Endothelial cell of umbilical vein (primary cell): ENCODE measurements at regions not wholly inside any gene's neighbourhood (a gene's known extent, or its start where the extent isn't known, plus 50 kb on each side); places are given as distances from the start of the nearest gene placed in this dataset.
"Not testable (repeated sequence)": the region's sequence is repeated elsewhere in the genome, so short reads cannot be mapped to it uniquely, and the experiment has no call there.

Experiments
- BruUV-seq: library from RNA; stranded (reverse); fragments of 400-500 nt; replicated peaks from 2 replicates; lab custom pipeline; 2021; lab: Mats Ljungman, UMichigan
- CTCF ChIA-PET: fragments of 300-600, 350-600 bp; sonication (Branson Sonifier 250); formaldehyde crosslinking; loops from one replicate; lab custom pipeline; 2021; ENCODE audit warnings: antibody characterized with exemption, inconsistent platforms; lab: Charles Lee
- POLR2A ChIA-PET: fragments of 300-600, 350-600 bp; sonication (Branson Sonifier 250); formaldehyde crosslinking; loops from one replicate; lab custom pipeline; 2021; ENCODE audit warnings: antibody characterized with exemption, inconsistent platforms; lab: Charles Lee
- DNase-seq: peaks from one replicate; pipeline ENCODE4 v3.0.0-alpha.2; 2011; ENCODE audit warnings: low read depth, low spot score
- FAIRE-seq: peaks from 2 replicates; lab custom pipeline; 2011; peaks lifted over from hg19 to GRCh38; lab: Jason Lieb, UNC
- H2AFZ ChIP-seq: 2 replicates; pipeline ENCODE4 v1.6.0; 2012; ENCODE audit warnings: low read depth, low read length, control low read depth, inconsistent platforms
- H3K27ac ChIP-seq: 2 replicates; pipeline ENCODE4 v1.5.1; 2011; ENCODE audit warnings: low read depth, mild to moderate bottlenecking, control low read depth, low read length, moderate library complexity; ENCODE audit not compliant: insufficient read depth
- H3K27me3 ChIP-seq, 2 experiments: 2 replicates each; pipeline versions ENCODE4 v1.6.0 to v1.6.1; 2011; ENCODE audit warnings: low read length in 2 of 2, mixed read lengths in 1 of 2; ENCODE audit not compliant: control insufficient read depth in 2 of 2, insufficient read depth in 2 of 2
- H3K36me3 ChIP-seq, 2 experiments: 2 replicates in 1 of 2; 3 replicates in 1 of 2; pipeline ENCODE4 v1.5.1; 2011; ENCODE audit warnings: low read length in 2 of 2, mild to moderate bottlenecking in 1 of 2, moderate library complexity in 1 of 2; ENCODE audit not compliant: control insufficient read depth in 2 of 2, insufficient read depth in 2 of 2; ENCODE audit errors: extremely low read depth in 1 of 2
- H3K4me1 ChIP-seq: 3 replicates; pipeline ENCODE4 v1.5.1; 2011; ENCODE audit warnings: mild to moderate bottlenecking, low read length; ENCODE audit not compliant: control insufficient read depth, insufficient read depth; ENCODE audit errors: extremely low read depth
- H3K4me2 ChIP-seq: 2 replicates; pipeline ENCODE4 v1.6.1; 2011; ENCODE audit warnings: low read length, control low read depth, mixed read lengths; ENCODE audit not compliant: insufficient read depth
- H3K4me3 ChIP-seq, 3 experiments: fragments of 200-600 bp in 1 of 3; sonication (generic), shearing (Covaris generic) in 1 of 3; replicated peaks in 1 of 3; 2 replicates each; pipeline ENCODE4 v1.5.1; 2011 to 2016; ENCODE audit warnings: control low read depth in 3 of 3, low read length in 3 of 3, mild to moderate bottlenecking in 2 of 3, inconsistent platforms in 1 of 3, low read depth in 1 of 3, moderate library complexity in 1 of 3; ENCODE audit not compliant: insufficient read depth in 1 of 3
- H3K79me2 ChIP-seq: 2 replicates; pipeline ENCODE4 v1.6.0; 2012; ENCODE audit warnings: low read length, inconsistent platforms; ENCODE audit not compliant: control insufficient read depth, insufficient read depth
- H3K9ac ChIP-seq: replicated peaks from 2 replicates; pipeline ENCODE3; 2011; ENCODE audit warnings: low read length, control low read depth; ENCODE audit not compliant: insufficient read depth; ENCODE audit errors: extremely low read depth
- H3K9me1 ChIP-seq: replicated peaks from 3 replicates; pipeline ENCODE4 v1.6.0; 2011; ENCODE audit warnings: mild to moderate bottlenecking, low read length; ENCODE audit not compliant: control insufficient read depth, insufficient read depth; ENCODE audit errors: extremely low read depth
- H3K9me3 ChIP-seq: replicated peaks from 2 replicates; pipeline ENCODE4 v1.5.1; 2012; ENCODE audit warnings: low read length, inconsistent platforms; ENCODE audit not compliant: control insufficient read depth, insufficient read depth
- H4K20me1 ChIP-seq: replicated peaks from 2 replicates; pipeline ENCODE3; 2011; ENCODE audit warnings: mild to moderate bottlenecking, low read length; ENCODE audit not compliant: control insufficient read depth, insufficient read depth; ENCODE audit errors: extremely low read depth
- FOS ChIP-seq: IDR thresholded peaks from 2 replicates; pipeline ENCODE4 v1.6.1; 2011; ENCODE audit warnings: mild to moderate bottlenecking, low read length, moderate library complexity, borderline replicate concordance; ENCODE audit not compliant: insufficient read depth
- POLR2A ChIP-seq: IDR thresholded peaks from 2 replicates; pipeline ENCODE4 v1.6.1; 2012; ENCODE audit warnings: low read depth, mild to moderate bottlenecking, control low read depth, low read length
- POLR2AphosphoS5 ChIP-seq: IDR thresholded peaks from 2 replicates; pipeline ENCODE4 v1.6.1; 2012; ENCODE audit warnings: low read depth, mild to moderate bottlenecking, control low read depth, low read length, moderate library complexity; ENCODE audit not compliant: insufficient read depth
- dilution Hi-C: fragments of 300-500 bp; cut with MboI; formaldehyde crosslinking; loops from one replicate; pipeline ENCODE4 v1.15.0; 2019; ENCODE audit warnings: low sequenced_read_pairs; ENCODE audit not compliant: extremely low pct_ligation_motif_present
- intact Hi-C: fragments of 100-400 bp; cut with micrococcal nuclease; formaldehyde crosslinking; loops from one replicate; pipeline ENCODE4 v1.10.0; 2022

DNA sequence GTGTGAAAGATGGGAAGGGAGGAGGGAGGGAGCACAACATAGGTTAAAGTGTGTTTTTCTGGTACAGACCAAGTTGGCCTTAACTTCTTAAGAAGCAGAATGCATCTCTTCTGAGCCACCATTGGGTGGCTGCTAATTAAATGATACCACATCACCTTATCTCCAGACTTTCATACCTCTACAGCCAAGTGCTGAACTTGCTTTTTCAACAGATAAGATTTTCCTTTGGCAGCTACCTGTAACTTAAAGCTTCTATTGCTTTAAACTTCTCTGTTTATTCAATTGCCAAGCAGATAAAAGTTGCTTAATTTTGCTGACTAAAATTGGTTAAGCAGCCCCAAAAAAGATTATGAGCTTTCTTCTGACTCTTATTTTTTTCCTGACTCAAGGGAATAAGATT lies 292.4 kb upstream of the SGO1 start:
- H3K4me2 ChIP-seq, result no peak overlapping the region
- peak overlapping the region; percentile 76 for H2AFZ ChIP-seq
- TF ChIP-seq FOS (no peak), POLR2A (no peak), POLR2AphosphoS5 (no peak)
- H3K4me1 ChIP-seq, result peaks cover 33% of the 10 kb centered on the region
- FAIRE-seq (no peak), DNase-seq (peak; percentile 3)
- peaks cover 1% of the 10 kb centered on the region for H3K9me3 ChIP-seq
- ChIA-PET CTCF (no interaction called here), POLR2A (no interaction called here)
- H3K36me3 ChIP-seq, result no peaks in the 10 kb centered on the region
- no peak overlapping the region for H3K27ac ChIP-seq
- H3K27me3 ChIP-seq, result no peaks in the 10 kb centered on the region
- H3K79me2 ChIP-seq, result no peaks in the 10 kb centered on the region
- dilution Hi-C loops (no loop called here), intact Hi-C loops (no loop called here)
- no peaks in the 10 kb centered on the region for H4K20me1 ChIP-seq
- no peak overlapping the region for H3K4me3 ChIP-seq
- no peak overlapping the region for H3K9ac ChIP-seq
- H3K9me1 ChIP-seq, result no peaks in the 10 kb centered on the region
- no TSS peak for BruUV-seq

DNA sequence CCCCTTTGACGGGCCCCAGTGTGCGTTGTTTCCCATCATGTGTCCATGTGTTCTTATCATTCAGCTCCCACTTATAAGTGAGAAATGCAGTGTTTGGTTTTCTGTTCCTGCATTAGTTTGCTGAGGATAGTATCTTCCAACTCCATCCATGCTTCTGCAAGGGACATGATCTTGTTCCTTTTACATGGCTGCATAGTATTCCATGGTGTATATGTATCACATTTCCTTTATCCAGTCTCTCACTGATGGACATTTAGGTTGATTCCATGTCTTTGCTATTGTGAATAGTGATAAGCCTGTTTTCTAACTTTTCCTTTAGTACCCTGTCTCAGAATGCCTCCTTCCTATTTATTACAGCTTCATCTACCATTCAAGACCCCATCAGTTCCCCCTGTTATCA lies 278.2 kb upstream of the SGO1 start:
- DNase-seq, H3K9me3 ChIP-seq, H3K9ac ChIP-seq, H3K36me3 ChIP-seq, POLR2A ChIA-PET, dilution Hi-C loops, H3K9me1 ChIP-seq, H3K4me2 ChIP-seq, intact Hi-C loops, H3K27me3 ChIP-seq, H2AFZ ChIP-seq, H3K79me2 ChIP-seq, FAIRE-seq, H4K20me1 ChIP-seq, H3K27ac ChIP-seq, BruUV-seq, H3K4me3 ChIP-seq: not testable (repeated sequence)
- CTCF ChIA-PET, result interaction anchor here (0.9 kb wide), 1 partner anchor 25 kb away, joined by 4 read pairs; no protein-coding TSS in a partner anchor
- peaks cover 16% of the 10 kb centered on the region for H3K4me1 ChIP-seq
